Endothelial cell (in vitro differentiated cells): ENCODE measurements at regions not wholly inside any gene's neighbourhood (a gene's known extent, or its start where the extent isn't known, plus 50 kb on each side); places are given as distances from the start of the nearest gene placed in this dataset.

Source experiments
- DNase-seq: peaks from one replicate; pipeline ENCODE4 v3.0.0; 2021; ENCODE audit warnings: low spot score
- H3K27ac Mint-ChIP-seq: one replicate; pipeline ENCODE4 v1.8.0; 2021; ENCODE audit warnings: mixed read lengths, inconsistent platforms; ENCODE audit not compliant: unreplicated experiment
- H3K27me3 Mint-ChIP-seq: one replicate; pipeline ENCODE4 v1.8.0; 2021; ENCODE audit warnings: mild to moderate bottlenecking, moderate library complexity, mixed read lengths, inconsistent platforms; ENCODE audit not compliant: unreplicated experiment
- H3K36me3 Mint-ChIP-seq: one replicate; pipeline ENCODE4 v1.8.0; 2021; ENCODE audit warnings: mild to moderate bottlenecking, low read depth, mixed read lengths, inconsistent platforms; ENCODE audit not compliant: unreplicated experiment
- H3K4me1 Mint-ChIP-seq: one replicate; pipeline ENCODE4 v1.8.0; 2021; ENCODE audit warnings: mild to moderate bottlenecking, mixed read lengths, inconsistent platforms; ENCODE audit not compliant: unreplicated experiment
- H3K4me3 Mint-ChIP-seq: one replicate; pipeline ENCODE4 v1.8.0; 2021; ENCODE audit warnings: mild to moderate bottlenecking, mixed read lengths, inconsistent platforms; ENCODE audit not compliant: unreplicated experiment
- H3K9me3 Mint-ChIP-seq: one replicate; pipeline ENCODE4 v1.8.0; 2021; ENCODE audit warnings: mixed read lengths, inconsistent platforms; ENCODE audit not compliant: unreplicated experiment
- CTCF ChIP-seq: fragments of 200-600 bp; sonication (generic); IDR thresholded peaks from one replicate; pipeline ENCODE4 v1.5.0; 2021; ENCODE audit warnings: antibody characterized with exemption; ENCODE audit not compliant: unreplicated experiment

GRCh38 chr2:6602471-6602870 is 263.2 kb downstream of the CMPK2 start:
- no peak for TF ChIP-seq CTCF
- H3K27ac Mint-ChIP-seq: no peak overlapping the region
- no peaks in the 10 kb centered on the region for H3K4me1 Mint-ChIP-seq
- no peak overlapping the region for H3K4me3 Mint-ChIP-seq
- DNase-seq: no peak
- no peaks in the 10 kb centered on the region for H3K27me3 Mint-ChIP-seq
- peaks cover 4% of the 10 kb centered on the region for H3K9me3 Mint-ChIP-seq
- no peaks in the 10 kb centered on the region for H3K36me3 Mint-ChIP-seq

GRCh38 chr2:6605836-6606505 is 259.7 kb downstream of the CMPK2 start:
- H3K4me1 Mint-ChIP-seq: no peaks in the 10 kb centered on the region
- H3K27ac Mint-ChIP-seq: no peak overlapping the region
- no peaks in the 10 kb centered on the region for H3K36me3 Mint-ChIP-seq
- peaks cover 4% of the 10 kb centered on the region for H3K9me3 Mint-ChIP-seq
- DNase-seq: no peak
- no peak overlapping the region for H3K4me3 Mint-ChIP-seq
- TF ChIP-seq CTCF: no peak
- no peaks in the 10 kb centered on the region for H3K27me3 Mint-ChIP-seq

GRCh38 chr2:6617794-6618193 is 247.9 kb downstream of the CMPK2 start:
- Mint-ChIP-seq H3K4me3 (no peak overlapping the region), H3K36me3 (no peaks in the 10 kb centered on the region), H3K27me3 (no peaks in the 10 kb centered on the region), H3K4me1 (no peaks in the 10 kb centered on the region), H3K9me3 (no peaks in the 10 kb centered on the region), H3K27ac (no peak overlapping the region)
- no peak for DNase-seq
- no peak for TF ChIP-seq CTCF

GRCh38 chr2:6618201-6618600 is 247.5 kb downstream of the CMPK2 start:
- Mint-ChIP-seq H3K27me3 (no peaks in the 10 kb centered on the region), H3K4me1 (no peaks in the 10 kb centered on the region), H3K27ac (no peak overlapping the region), H3K36me3 (no peaks in the 10 kb centered on the region), H3K9me3 (no peaks in the 10 kb centered on the region), H3K4me3 (no peak overlapping the region)
- no peak for DNase-seq
- no peak for TF ChIP-seq CTCF

- no peaks in the 10 kb centered on the region for H3K4me1 Mint-ChIP-seq
- no peaks in the 10 kb centered on the region for H3K27me3 Mint-ChIP-seq
- H3K36me3 Mint-ChIP-seq: no peaks in the 10 kb centered on the region
- no peak overlapping the region for H3K27ac Mint-ChIP-seq
- no peak for DNase-seq
- no peak overlapping the region for H3K4me3 Mint-ChIP-seq
- TF ChIP-seq CTCF: no peak
- no peaks in the 10 kb centered on the region for H3K9me3 Mint-ChIP-seq
Measured at GRCh38 chr2:6623746-6624145, 242.0 kb downstream of the CMPK2 start.
